H9 (cell line): ENCODE measurements at regions not wholly inside any gene's neighbourhood (a gene's known extent, or its start where the extent isn't known, plus 50 kb on each side); places are given as distances from the start of the nearest gene placed in this dataset.

Source experiments
- DNase-seq: peaks from one replicate; pipeline ENCODE4 v3.0.0-alpha.2; 2017
- H2AFZ ChIP-seq: one replicate; pipeline ENCODE4 v1.6.1; 2013; ENCODE audit warnings: mild to moderate bottlenecking, low read length, control low read depth, moderate library complexity
- H2AK5ac ChIP-seq: 2 replicates; pipeline ENCODE4 v1.6.1; 2013; ENCODE audit warnings: low read length, control low read depth, mixed read lengths; ENCODE audit not compliant: insufficient read length
- H2BK120ac ChIP-seq: one replicate; pipeline ENCODE4 v1.6.1; 2013; ENCODE audit warnings: low read depth, mild to moderate bottlenecking, low read length, control low read depth, inconsistent platforms; ENCODE audit not compliant: poor library complexity, severe bottlenecking
- H2BK12ac ChIP-seq: 2 replicates; pipeline ENCODE4 v1.6.1; 2013; ENCODE audit warnings: low read length, control low read depth, mixed read lengths, low read depth; ENCODE audit not compliant: insufficient read length
- H2BK15ac ChIP-seq: 2 replicates; pipeline ENCODE4 v1.6.1; 2013; ENCODE audit warnings: low read depth, low read length, control low read depth
- H2BK20ac ChIP-seq: one replicate; pipeline ENCODE4 v1.6.1; 2013; ENCODE audit warnings: low read depth, mild to moderate bottlenecking, low read length, control low read depth, inconsistent platforms; ENCODE audit not compliant: poor library complexity, severe bottlenecking
- H2BK5ac ChIP-seq: 2 replicates; pipeline ENCODE4 v1.6.1; 2013; ENCODE audit warnings: low read length, control low read depth, mixed read lengths; ENCODE audit not compliant: insufficient read length
- H3K14ac ChIP-seq: 2 replicates; pipeline ENCODE4 v1.6.1; 2013; ENCODE audit warnings: low read length, control low read depth; ENCODE audit not compliant: insufficient read depth
- H3K18ac ChIP-seq: 2 replicates; pipeline ENCODE4 v1.6.1; 2013; ENCODE audit warnings: low read depth, mild to moderate bottlenecking, mixed read lengths, low read length, control low read depth; ENCODE audit not compliant: insufficient read length
- H3K23ac ChIP-seq: 2 replicates; pipeline ENCODE4 v1.6.1; 2013; ENCODE audit warnings: low read length, control low read depth, mixed read lengths, low read depth; ENCODE audit not compliant: insufficient read length
- H3K23me2 ChIP-seq: 2 replicates; pipeline ENCODE4 v1.6.1; 2013; ENCODE audit warnings: low read depth, mild to moderate bottlenecking, mixed read lengths, low read length, control low read depth; ENCODE audit not compliant: insufficient read length, poor library complexity, severe bottlenecking
- H3K27ac ChIP-seq: 2 replicates; pipeline ENCODE4 v1.5.1; 2013; ENCODE audit warnings: low read length, control low read depth, mixed read lengths, low read depth; ENCODE audit not compliant: insufficient read length
- H3K27me3 ChIP-seq: 2 replicates; pipeline ENCODE4 v1.6.1; 2013; ENCODE audit warnings: low read length, control low read depth, inconsistent platforms; ENCODE audit not compliant: insufficient read depth
- H3K4ac ChIP-seq: 2 replicates; pipeline ENCODE4 v1.6.1; 2013; ENCODE audit warnings: low read depth, mild to moderate bottlenecking, control low read depth, inconsistent platforms, low read length, moderate library complexity
- H3K4me1 ChIP-seq: 2 replicates; pipeline ENCODE4 v1.6.1; 2013; ENCODE audit warnings: low read length, control low read depth, inconsistent platforms; ENCODE audit not compliant: insufficient read depth
- H3K4me2 ChIP-seq: 2 replicates; pipeline ENCODE4 v1.6.1; 2013; ENCODE audit warnings: low read length, control low read depth, mixed read lengths; ENCODE audit not compliant: insufficient read length, insufficient read depth
- H3K56ac ChIP-seq: 2 replicates; pipeline ENCODE4 v1.6.1; 2013; ENCODE audit warnings: low read depth, mild to moderate bottlenecking, mixed read lengths, low read length, control low read depth; ENCODE audit not compliant: insufficient read length
- H3K79me1 ChIP-seq: 2 replicates; pipeline ENCODE4 v1.6.1; 2013; ENCODE audit warnings: low read depth, mild to moderate bottlenecking, moderate library complexity, low read length, control low read depth, inconsistent platforms; ENCODE audit not compliant: insufficient read depth, poor library complexity, severe bottlenecking
- H3K79me2 ChIP-seq: 2 replicates; pipeline ENCODE4 v1.6.1; 2013; ENCODE audit warnings: low read length, control low read depth, inconsistent platforms; ENCODE audit not compliant: insufficient read depth
- H3K9ac ChIP-seq: 2 replicates; pipeline ENCODE4 v1.6.1; 2013; ENCODE audit warnings: low read length, control low read depth, mixed read lengths; ENCODE audit not compliant: insufficient read length; ENCODE audit errors: extremely low read depth
- H3K9me3 ChIP-seq: one replicate; pipeline ENCODE4 v1.6.1; 2013; ENCODE audit warnings: low read depth, low read length, inconsistent platforms; ENCODE audit not compliant: control insufficient read depth
- H3T11ph ChIP-seq: one replicate; pipeline ENCODE4 v1.6.1; 2013; ENCODE audit warnings: mild to moderate bottlenecking, low read length, control low read depth, inconsistent platforms
- H4K20me1 ChIP-seq: one replicate; pipeline ENCODE4 v1.6.1; 2013; ENCODE audit not compliant: control insufficient read depth, insufficient read length, insufficient read depth
- H4K5ac ChIP-seq: 2 replicates; pipeline ENCODE4 v1.6.1; 2013; ENCODE audit warnings: low read depth, mild to moderate bottlenecking, mixed read lengths, low read length, control low read depth; ENCODE audit not compliant: insufficient read length
- H4K8ac ChIP-seq: replicated peaks from 2 replicates; pipeline ENCODE4 v1.6.1; 2013; ENCODE audit warnings: low read length, control low read depth, mixed read lengths, low read depth; ENCODE audit not compliant: insufficient read length
- H4K91ac ChIP-seq: 2 replicates; pipeline ENCODE4 v1.6.1; 2013; ENCODE audit warnings: low read depth, mild to moderate bottlenecking, moderate library complexity, mixed read lengths, low read length, control low read depth; ENCODE audit not compliant: insufficient read length
- H3K27ac Mint-ChIP-seq, 3 experiments: 2 replicates in 2 of 3; 3 replicates in 1 of 3; pipeline ENCODE4 v1.8.0; 2020 to 2021; ENCODE audit warnings: mixed read lengths in 3 of 3, mild to moderate bottlenecking in 1 of 3, moderate library complexity in 1 of 3
- H3K27me3 Mint-ChIP-seq: 2 replicates; pipeline ENCODE4 v1.8.0; 2021; ENCODE audit warnings: low read depth, mild to moderate bottlenecking, moderate library complexity, mixed read lengths
- H3K36me3 Mint-ChIP-seq, 3 experiments: 2 replicates in 2 of 3; 3 replicates in 1 of 3; pipeline ENCODE4 v1.8.0; 2020 to 2021; ENCODE audit warnings: low read depth in 3 of 3, mixed read lengths in 3 of 3; ENCODE audit not compliant: insufficient read depth in 1 of 3
- H3K4me1 Mint-ChIP-seq, 2 experiments: 2 replicates each; pipeline ENCODE4 v1.8.0; 2020; ENCODE audit warnings: mixed read lengths in 2 of 2
- H3K4me3 Mint-ChIP-seq, 2 experiments: 2 replicates in 1 of 2; 3 replicates in 1 of 2; pipeline ENCODE4 v1.8.0; 2020 to 2021; ENCODE audit warnings: mild to moderate bottlenecking in 2 of 2, mixed read lengths in 2 of 2, moderate library complexity in 1 of 2
- H3K9me3 Mint-ChIP-seq, 2 experiments: 2 replicates in 1 of 2; 3 replicates in 1 of 2; pipeline ENCODE4 v1.8.0; 2020; ENCODE audit warnings: mild to moderate bottlenecking in 2 of 2, mixed read lengths in 2 of 2, moderate library complexity in 1 of 2
- WGBS: extraction: QIAGEN DNeasy Blood & Tissue Kit; methylation state at CpG from one replicate; pipeline ENCODE4 v1.1.7; 2013; ENCODE audit warnings: missing lambda C conversion rate, low lambda C conversion rate, mixed read lengths; ENCODE audit not compliant: insufficient read length; ENCODE audit errors: extremely low coverage; 5-methylcytosine and 5-hydroxymethylcytosine counted together
- TF ChIP-seq, protein P1 (sequence below): fragments of 200-600 bp; sonication (generic); conservative IDR thresholded peaks from 3 replicates; pipeline ENCODE4 v1.8.0; 2021; ENCODE audit warnings: antibody characterized with exemption, mild to moderate bottlenecking

DNA sequence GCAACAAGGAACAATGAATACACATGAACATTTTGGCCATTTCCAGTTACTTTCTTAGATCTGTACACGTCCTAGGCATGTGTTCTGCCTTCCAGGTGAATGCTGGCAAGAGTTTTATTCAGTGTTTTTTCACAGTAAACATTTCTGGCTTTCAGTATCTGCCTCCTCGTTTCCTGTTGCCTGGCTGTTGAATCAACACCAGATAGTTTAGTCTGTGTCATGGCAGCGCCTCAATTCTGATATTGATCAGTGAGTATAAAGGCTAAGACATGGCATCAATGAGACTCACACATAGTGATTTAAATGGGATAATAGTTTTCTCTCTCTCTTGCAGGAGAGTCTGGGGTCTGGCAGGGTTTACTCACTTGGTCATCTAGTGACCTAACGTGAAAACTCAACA, 266.9 kb upstream of the SLCO3A1 start:
- Histone ChIP-seq H4K8ac (no peak overlapping the region), H3K79me1 (no peaks in the 10 kb centered on the region), H2AK5ac (no peak overlapping the region), H3K18ac (no peak overlapping the region), H3K4ac (no peak overlapping the region), H2BK5ac (no peak overlapping the region), H4K5ac (no peak overlapping the region), H2BK120ac (no peak overlapping the region), H3K23me2 (no peaks in the 10 kb centered on the region), H3K4me1 (peaks cover 3% of the 10 kb centered on the region), H2BK15ac (no peak overlapping the region), H3K23ac (no peak overlapping the region), H3K4me2 (no peak overlapping the region), H3K9ac (no peak overlapping the region), H2BK20ac (no peak overlapping the region), H3K79me2 (no peaks in the 10 kb centered on the region), H4K91ac (no peak overlapping the region), H2AFZ (no peak overlapping the region), H2BK12ac (no peak overlapping the region), H3K56ac (no peak overlapping the region), H3K27me3 (no peaks in the 10 kb centered on the region), H4K20me1 (no peaks in the 10 kb centered on the region), H3K27ac (no peak overlapping the region), H3K9me3 (no peaks in the 10 kb centered on the region), H3K14ac (no peak overlapping the region), H3T11ph (no peak overlapping the region)
- peaks cover 0 to 5% of the 10 kb centered on the region in 2 experiments; a peak in 1 of 5 replicates for H3K9me3 Mint-ChIP-seq
- whole genome bisulfite sequencing: no CpG with 5 or more reads among the region's 4 CpGs
- no peaks in the 10 kb centered on the region for H3K4me1 Mint-ChIP-seq
- no peak for DNase-seq
- no peak overlapping the region for H3K4me3 Mint-ChIP-seq
- H3K27ac Mint-ChIP-seq: no peak overlapping the region
- H3K36me3 Mint-ChIP-seq: no peaks in the 10 kb centered on the region
- peaks cover 5% of the 10 kb centered on the region for H3K27me3 Mint-ChIP-seq
- TF ChIP-seq, protein P1, sequence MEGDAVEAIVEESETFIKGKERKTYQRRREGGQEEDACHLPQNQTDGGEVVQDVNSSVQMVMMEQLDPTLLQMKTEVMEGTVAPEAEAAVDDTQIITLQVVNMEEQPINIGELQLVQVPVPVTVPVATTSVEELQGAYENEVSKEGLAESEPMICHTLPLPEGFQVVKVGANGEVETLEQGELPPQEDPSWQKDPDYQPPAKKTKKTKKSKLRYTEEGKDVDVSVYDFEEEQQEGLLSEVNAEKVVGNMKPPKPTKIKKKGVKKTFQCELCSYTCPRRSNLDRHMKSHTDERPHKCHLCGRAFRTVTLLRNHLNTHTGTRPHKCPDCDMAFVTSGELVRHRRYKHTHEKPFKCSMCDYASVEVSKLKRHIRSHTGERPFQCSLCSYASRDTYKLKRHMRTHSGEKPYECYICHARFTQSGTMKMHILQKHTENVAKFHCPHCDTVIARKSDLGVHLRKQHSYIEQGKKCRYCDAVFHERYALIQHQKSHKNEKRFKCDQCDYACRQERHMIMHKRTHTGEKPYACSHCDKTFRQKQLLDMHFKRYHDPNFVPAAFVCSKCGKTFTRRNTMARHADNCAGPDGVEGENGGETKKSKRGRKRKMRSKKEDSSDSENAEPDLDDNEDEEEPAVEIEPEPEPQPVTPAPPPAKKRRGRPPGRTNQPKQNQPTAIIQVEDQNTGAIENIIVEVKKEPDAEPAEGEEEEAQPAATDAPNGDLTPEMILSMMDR: no peak
